Endothelial cell (in vitro differentiated cells): ENCODE measurements at regions not wholly inside any gene's neighbourhood (a gene's known extent, or its start where the extent isn't known, plus 50 kb on each side); places are given as distances from the start of the nearest gene placed in this dataset.

ENCODE experiments used
- DNase-seq: peaks from one replicate; pipeline ENCODE4 v3.0.0; 2021; ENCODE audit warnings: low spot score
- H3K27ac Mint-ChIP-seq: one replicate; pipeline ENCODE4 v1.8.0; 2021; ENCODE audit warnings: mixed read lengths, inconsistent platforms; ENCODE audit not compliant: unreplicated experiment
- H3K27me3 Mint-ChIP-seq: one replicate; pipeline ENCODE4 v1.8.0; 2021; ENCODE audit warnings: mild to moderate bottlenecking, moderate library complexity, mixed read lengths, inconsistent platforms; ENCODE audit not compliant: unreplicated experiment
- H3K36me3 Mint-ChIP-seq: one replicate; pipeline ENCODE4 v1.8.0; 2021; ENCODE audit warnings: mild to moderate bottlenecking, low read depth, mixed read lengths, inconsistent platforms; ENCODE audit not compliant: unreplicated experiment
- H3K4me1 Mint-ChIP-seq: one replicate; pipeline ENCODE4 v1.8.0; 2021; ENCODE audit warnings: mild to moderate bottlenecking, mixed read lengths, inconsistent platforms; ENCODE audit not compliant: unreplicated experiment
- H3K4me3 Mint-ChIP-seq: one replicate; pipeline ENCODE4 v1.8.0; 2021; ENCODE audit warnings: mild to moderate bottlenecking, mixed read lengths, inconsistent platforms; ENCODE audit not compliant: unreplicated experiment
- H3K9me3 Mint-ChIP-seq: one replicate; pipeline ENCODE4 v1.8.0; 2021; ENCODE audit warnings: mixed read lengths, inconsistent platforms; ENCODE audit not compliant: unreplicated experiment
- CTCF ChIP-seq: fragments of 200-600 bp; sonication (generic); IDR thresholded peaks from one replicate; pipeline ENCODE4 v1.5.0; 2021; ENCODE audit warnings: antibody characterized with exemption; ENCODE audit not compliant: unreplicated experiment

GRCh38 chr9:7333719-7334118 lies 465.9 kb downstream of the DMAC1 start:
- TF ChIP-seq CTCF = no peak
- no peaks in the 10 kb centered on the region for H3K9me3 Mint-ChIP-seq
- no peaks in the 10 kb centered on the region for H3K36me3 Mint-ChIP-seq
- H3K4me1 Mint-ChIP-seq = peaks cover 8% of the 10 kb centered on the region
- H3K4me3 Mint-ChIP-seq = no peak overlapping the region
- no peaks in the 10 kb centered on the region for H3K27me3 Mint-ChIP-seq
- H3K27ac Mint-ChIP-seq = no peak overlapping the region
- DNase-seq = no peak

- no peaks in the 10 kb centered on the region for H3K9me3 Mint-ChIP-seq
- H3K4me3 Mint-ChIP-seq = no peak overlapping the region
- no peak for DNase-seq
- H3K27ac Mint-ChIP-seq = no peak overlapping the region
- no peaks in the 10 kb centered on the region for H3K36me3 Mint-ChIP-seq
- no peak for TF ChIP-seq CTCF
- H3K27me3 Mint-ChIP-seq = no peaks in the 10 kb centered on the region
- H3K4me1 Mint-ChIP-seq = peaks cover 8% of the 10 kb centered on the region
Measured at GRCh38 chr9:7332780-7333179, 466.8 kb downstream of the DMAC1 start.

- TF ChIP-seq CTCF = no peak
- no peak for DNase-seq
- Mint-ChIP-seq H3K36me3 (no peaks in the 10 kb centered on the region), H3K4me1 (peaks cover 8% of the 10 kb centered on the region), H3K27ac (no peak overlapping the region), H3K9me3 (no peaks in the 10 kb centered on the region), H3K27me3 (no peaks in the 10 kb centered on the region), H3K4me3 (no peak overlapping the region)
Measured at GRCh38 chr9:7328453-7328852, 471.1 kb downstream of the DMAC1 start.

GRCh38 chr9:7325995-7326394 lies 473.6 kb downstream of the DMAC1 start:
- Mint-ChIP-seq H3K4me3 (no peak overlapping the region), H3K27me3 (no peaks in the 10 kb centered on the region), H3K36me3 (no peaks in the 10 kb centered on the region), H3K4me1 (peaks cover 4% of the 10 kb centered on the region), H3K27ac (no peak overlapping the region), H3K9me3 (no peaks in the 10 kb centered on the region)
- no peak for TF ChIP-seq CTCF
- DNase-seq = no peak

GRCh38 chr9:7324152-7324598 lies 475.4 kb downstream of the DMAC1 start:
- no peaks in the 10 kb centered on the region for H3K36me3 Mint-ChIP-seq
- H3K4me1 Mint-ChIP-seq = no peaks in the 10 kb centered on the region
- DNase-seq = no peak
- no peaks in the 10 kb centered on the region for H3K27me3 Mint-ChIP-seq
- no peak overlapping the region for H3K27ac Mint-ChIP-seq
- no peak overlapping the region for H3K4me3 Mint-ChIP-seq
- H3K9me3 Mint-ChIP-seq = no peaks in the 10 kb centered on the region
- no peak for TF ChIP-seq CTCF
